GM18505 (cell line): ENCODE measurements at regions not wholly inside any gene's neighbourhood (a gene's known extent, or its start where the extent isn't known, plus 50 kb on each side); places are given as distances from the start of the nearest gene placed in this dataset.
"Not testable (repeated sequence)": the region's sequence is repeated elsewhere in the genome, so short reads cannot be mapped to it uniquely, and the experiment has no call there.

ENCODE experiments used
- ATAC-seq: cut with Tn5 transposase; IDR thresholded peaks from one replicate; pipeline ENCODE4 v1.9.1; 2021; ENCODE audit not compliant: unreplicated experiment
- POLR2A ChIP-seq: IDR thresholded peaks from 4 replicates; pipeline ENCODE4 v1.6.1; 2011; ENCODE audit warnings: borderline replicate concordance; ENCODE audit not compliant: insufficient read depth, insufficient read length; ENCODE audit errors: extremely low read depth

DNA sequence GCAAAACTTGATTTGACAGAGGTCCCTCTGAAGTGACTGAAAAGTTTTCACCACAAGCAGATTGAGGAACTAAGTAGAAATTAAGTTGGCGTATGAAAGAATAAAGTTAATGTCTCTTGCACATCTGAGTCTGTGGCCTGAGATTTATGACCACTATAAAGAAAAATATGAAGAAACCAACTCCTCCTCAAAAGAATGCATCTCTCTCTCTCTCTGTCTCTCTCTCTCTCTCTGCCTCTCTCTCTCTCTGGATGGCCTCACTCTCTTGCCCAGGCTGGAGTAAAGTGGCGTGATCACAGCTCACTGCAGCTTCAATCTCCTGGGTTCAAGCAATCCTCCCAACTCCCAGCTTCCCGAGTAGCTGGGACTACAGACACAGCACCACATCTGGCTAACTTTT lies 55.2 kb downstream of the RPL22L1 start:
- no peak for TF ChIP-seq POLR2A
- ATAC-seq: no peak

DNA sequence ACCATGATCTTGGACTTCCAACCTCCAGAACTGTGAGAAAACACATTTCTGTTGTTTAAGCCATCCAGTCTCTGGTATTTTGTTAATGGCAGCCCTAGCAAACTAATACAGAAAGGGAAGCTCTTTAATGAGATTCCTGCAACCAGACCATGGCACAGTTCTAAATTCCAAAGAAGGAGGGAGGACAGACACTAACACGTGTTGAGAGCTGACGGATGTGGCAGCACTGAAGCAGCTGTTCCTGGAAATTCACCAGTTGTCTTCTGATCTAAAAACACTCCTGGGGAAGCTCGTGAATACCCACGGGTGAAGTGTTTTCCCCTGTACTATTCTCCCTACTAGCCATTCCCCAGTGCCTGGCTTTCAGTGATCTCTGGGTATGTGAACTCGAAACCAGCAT lies 56.7 kb downstream of the RPL22L1 start:
- no peak for ATAC-seq

DNA sequence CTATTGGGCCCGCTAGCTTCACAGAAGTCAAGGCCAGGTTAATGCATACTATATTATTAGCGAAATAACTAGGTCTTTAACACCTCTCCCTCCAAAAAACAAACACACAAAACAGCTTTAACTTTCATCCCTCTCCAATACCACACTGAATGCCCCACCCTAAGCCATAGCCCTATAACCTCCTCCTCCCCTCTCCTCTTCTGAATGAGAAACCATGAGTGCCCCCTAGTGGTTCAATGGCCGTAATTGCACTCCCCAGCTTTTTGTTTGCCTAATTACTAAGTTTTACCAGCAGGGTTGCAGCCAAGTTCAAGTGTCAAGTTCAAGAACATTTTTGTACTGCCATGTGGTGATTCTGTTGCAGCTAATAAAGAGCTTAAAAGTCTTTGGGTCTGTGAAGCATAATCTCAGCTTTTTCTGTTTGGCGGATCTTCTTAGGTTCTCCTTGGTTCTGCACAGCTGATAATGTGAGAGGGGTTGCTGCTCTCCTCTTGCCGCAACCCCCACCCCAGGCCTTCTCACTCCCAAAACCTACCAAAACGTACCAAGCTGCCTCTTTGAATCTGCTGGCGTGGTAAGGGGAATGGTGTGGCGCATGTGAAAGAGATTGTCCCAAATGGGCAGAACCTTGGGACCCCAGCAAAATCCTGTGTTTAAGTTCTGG lies 57.9 kb downstream of the RPL22L1 start:
- no peak for ATAC-seq

More for the DNA sequence above, 56.7 kb downstream of the RPL22L1 start:
- no peak for TF ChIP-seq POLR2A

DNA sequence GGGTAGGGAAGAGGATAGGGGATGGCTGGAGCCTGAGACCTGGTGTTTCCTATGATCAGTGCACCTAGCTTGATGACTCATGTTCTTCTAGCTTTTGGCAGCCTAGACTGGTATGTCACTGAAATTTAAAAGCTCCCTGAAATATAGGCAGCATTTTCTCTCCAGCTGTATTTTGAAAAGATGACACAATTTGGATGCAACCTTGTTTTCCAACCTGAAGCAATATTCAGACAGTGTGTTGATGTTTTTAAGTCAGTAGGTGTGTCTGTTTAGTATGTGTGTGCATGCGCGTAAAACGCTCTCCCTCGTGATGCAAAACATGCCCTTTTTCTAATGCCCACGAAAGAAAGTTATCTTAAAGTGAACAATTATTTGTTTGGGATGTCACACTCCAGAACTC lies 58.5 kb downstream of the RPL22L1 start:
- ATAC-seq: no peak
- TF ChIP-seq POLR2A: no peak

More for the DNA sequence above, 57.9 kb downstream of the RPL22L1 start:
- no peak for TF ChIP-seq POLR2A

DNA sequence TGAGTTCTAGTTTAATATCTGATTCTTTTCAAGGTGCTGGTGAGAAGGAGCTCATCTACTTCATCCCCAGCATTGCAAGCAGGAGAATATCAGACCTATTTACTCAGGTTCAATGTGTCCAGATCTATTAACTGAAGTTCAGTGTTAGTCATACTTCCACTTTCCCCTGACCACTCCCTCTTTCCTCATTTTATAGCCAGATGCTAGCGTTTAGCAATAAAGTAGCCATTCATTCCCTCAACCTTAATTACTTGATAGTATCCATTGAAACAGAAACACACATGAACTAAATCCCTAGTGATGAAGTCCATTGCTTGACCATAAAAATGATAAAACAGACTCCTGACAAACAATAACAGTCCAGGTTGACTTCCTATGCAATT lies 60.0 kb downstream of the RPL22L1 start:
- ATAC-seq: no peak
- TF ChIP-seq POLR2A: no peak

DNA sequence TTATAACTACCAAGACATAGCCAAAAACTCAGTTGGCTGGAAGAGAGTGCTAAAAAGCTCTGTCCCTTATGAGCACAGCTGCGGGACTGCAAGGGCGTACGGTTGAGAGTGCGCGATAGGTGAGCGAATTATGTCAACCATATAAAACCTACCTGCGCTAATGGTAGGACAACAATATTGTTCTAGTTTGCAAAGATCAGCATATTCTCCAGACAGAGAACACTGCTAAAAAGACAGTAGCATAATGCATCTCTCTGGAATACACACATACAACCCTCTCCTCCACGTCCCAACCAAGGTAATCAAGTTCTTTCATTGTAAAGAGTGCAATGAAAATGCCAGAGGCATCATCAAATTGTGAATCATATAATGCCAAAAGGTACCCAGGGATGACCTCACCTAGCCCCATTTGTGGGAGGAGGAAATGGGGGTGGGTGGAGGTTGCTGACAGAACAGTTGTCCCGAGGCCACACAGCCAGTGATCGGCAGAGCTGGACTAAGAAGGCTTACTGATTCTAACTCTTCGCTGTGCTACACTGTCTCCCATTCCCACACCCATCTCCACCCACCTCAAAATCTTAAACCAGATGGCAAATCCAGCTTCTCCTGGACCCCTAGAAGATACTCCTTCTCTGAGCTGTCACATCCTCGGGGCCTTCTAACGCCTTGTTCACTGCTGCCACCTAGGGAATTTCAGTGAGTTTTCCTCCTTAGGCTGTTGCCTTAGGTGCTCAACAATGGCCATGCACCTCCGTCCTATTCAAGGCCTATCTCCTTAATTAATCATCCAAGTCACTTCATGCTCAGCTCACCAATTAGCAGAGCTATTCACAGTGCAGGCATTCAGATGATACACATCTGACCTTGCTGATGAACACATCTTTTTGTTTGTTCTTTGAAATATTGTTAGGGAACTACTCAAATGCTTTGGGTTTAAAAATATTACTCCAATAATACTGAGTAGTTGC lies 60.7 kb downstream of the RPL22L1 start:
- no peak for ATAC-seq
- no peak for TF ChIP-seq POLR2A

DNA sequence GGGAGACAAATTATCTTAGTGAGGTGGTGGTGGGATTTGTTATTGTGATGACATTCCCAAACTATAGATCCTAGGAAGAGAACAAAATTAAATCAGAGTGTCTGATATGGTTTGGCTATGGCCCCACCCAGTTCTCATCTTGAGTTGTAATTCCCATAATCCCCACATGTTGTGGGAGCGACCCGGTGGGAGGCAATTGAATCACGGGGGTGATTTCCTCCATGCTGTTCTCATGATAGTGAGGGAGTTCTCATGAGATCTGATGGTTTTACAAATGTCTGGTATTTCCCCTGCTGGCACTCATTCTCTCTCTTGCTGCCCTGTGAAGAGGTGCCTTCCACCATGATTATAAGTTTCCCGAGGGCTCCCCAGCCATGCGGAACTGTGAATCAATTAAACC lies 62.0 kb downstream of the RPL22L1 start:
- TF ChIP-seq POLR2A: no peak

DNA sequence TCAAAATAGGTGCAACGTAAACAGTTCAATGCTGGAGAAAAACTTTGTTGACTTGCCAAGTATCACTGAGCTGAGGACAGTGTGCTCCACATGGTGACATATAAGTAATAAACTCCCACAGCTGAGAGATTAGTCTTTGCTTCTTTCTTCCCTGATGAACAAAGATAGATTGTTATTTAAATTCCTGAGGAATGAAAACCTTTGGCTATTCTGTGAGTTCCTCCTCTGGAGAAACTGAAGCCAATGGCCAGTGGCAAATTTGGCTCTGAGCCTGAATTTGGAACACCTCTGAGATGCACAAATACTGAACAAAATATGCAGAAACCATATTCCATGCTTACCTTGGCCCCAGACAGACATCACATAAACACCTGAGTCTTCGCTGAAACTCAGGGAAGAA lies 63.3 kb downstream of the RPL22L1 start:
- TF ChIP-seq POLR2A: no peak

More for the DNA sequence above, 62.0 kb downstream of the RPL22L1 start:
- ATAC-seq: no peak

DNA sequence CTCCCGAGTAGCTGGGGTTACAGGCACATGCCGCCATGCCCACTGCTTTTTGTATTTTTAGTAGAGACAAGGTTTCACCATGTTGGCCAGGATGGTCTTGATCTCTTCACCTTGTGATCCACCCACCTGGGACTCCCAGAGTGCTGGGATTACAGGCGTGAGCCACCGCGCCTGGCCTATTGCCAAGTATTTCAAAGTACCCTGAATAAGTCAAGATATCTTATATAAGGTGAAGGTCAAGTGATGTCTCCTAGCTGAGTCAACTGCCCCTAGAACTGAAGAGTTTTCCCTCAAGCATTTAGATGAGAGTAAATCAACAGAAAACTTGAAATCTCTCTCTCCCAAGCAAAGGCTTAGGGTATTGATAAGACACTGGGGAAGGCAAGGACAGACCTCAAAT lies 63.9 kb downstream of the RPL22L1 start:
- TF ChIP-seq POLR2A: no peak
- no peak for ATAC-seq

More for the DNA sequence above, 63.3 kb downstream of the RPL22L1 start:
- no peak for ATAC-seq

DNA sequence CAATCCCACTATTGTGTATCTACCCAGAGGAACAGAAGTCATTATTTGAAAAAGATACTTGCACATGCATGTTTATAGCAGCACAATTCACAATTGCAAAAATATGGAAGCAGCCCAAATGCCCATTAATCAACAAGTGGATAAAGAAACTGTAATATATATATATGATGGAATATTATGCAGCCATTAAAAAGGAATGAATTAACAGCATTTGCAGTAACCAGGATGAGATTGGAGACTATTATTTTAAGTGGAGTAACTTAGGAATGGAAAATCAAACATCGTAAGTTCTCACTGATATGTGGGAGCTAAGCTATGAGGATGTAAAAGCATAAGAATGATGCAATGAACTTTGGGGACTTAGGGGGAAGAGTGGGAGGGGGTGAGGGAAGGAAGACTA lies 64.7 kb downstream of the RPL22L1 start:
- ATAC-seq: not testable (repeated sequence)

DNA sequence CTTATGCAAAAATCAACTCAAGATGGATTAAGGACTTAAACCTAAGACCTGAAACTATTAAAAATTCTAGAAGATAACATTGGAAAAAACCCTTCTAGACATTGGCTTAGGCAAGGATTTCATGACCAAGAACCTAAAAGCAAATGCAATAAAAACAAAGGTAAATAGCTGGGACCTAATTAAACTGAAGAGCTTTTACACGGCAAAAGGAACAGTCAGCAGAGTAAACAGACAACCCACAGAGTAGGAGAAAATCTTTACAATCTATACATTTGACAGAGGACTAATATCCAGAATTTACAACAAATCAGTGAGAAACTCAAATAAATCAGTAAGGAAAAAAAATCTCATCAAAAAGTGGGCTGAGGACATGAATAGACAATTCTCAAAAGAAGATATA lies 65.4 kb downstream of the RPL22L1 start:
- not testable (repeated sequence) for ATAC-seq

DNA sequence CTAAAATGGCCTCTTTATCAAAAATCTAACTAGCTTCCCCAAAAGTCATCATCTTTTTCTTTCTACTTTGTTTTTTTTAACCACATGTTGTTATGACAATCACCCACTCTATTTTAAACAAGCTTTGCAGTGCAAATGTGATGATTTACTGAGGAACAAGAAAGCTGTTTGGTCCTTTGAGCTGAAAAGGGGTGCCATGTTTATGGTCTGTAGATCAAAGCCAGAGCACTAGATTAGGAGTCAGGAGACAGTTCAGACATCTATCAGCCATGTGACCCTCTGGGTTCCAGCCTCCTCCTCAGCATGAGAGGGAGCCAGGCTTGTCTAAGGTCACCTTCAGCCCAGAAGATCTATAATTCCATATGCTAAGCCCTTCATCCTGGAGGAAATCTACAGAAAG lies 65.9 kb downstream of the RPL22L1 start:
- TF ChIP-seq POLR2A: no peak
- no peak for ATAC-seq

DNA sequence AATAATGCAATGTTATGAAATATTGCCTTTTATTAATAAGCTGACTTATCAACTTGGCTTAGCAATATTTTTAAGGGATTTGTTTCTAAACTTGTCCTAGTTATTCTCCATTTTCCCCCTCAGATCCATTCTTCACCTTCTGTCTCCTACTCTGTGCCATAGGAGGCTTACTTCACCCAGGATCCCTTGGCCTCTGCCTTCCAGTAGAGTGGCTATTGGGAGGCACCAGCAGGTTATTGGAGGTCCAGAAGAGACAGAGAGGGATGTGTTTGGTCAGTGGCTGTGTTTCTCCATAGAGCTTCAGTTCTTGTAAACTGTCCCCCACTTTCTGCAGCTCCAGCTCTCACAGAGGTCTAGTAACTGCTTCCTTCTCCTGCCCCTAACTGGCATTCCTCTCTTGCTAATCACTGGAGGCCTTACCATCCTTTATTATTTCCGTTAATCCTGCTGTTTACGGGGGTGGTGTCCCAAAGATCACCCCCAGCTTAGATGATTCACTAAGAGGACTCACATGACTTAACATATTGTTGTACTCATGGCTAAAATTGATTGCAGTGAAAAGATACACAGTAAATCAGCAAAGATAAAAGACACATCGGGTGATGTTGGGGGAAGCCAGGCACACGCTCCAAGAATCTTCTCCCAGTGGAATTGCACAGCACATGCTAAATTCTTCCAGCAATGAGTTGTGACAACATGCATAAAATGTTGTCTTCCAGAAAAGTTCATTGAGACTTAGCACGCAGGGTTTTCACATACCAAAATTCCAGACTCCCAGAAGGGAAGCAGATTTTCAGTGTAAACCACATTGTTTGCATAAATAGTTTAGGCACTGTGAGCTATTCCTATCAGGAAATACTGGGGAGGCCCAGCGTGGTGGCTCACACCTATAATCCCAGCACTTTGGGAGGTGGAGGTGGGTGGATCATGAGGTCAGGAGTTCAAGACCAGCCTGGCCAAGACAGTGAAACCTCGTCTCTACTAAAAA lies 67.5 kb downstream of the RPL22L1 start:
- ATAC-seq: no peak
- no peak for TF ChIP-seq POLR2A
